ENCODE measurements at regions not wholly inside any gene's neighbourhood (a gene's known extent, or its start where the extent isn't known, plus 50 kb on each side); places are given as distances from the start of the nearest gene placed in this dataset.
A peak's percentile ranks its signal among the peaks of the same experiment; 100 is the strongest.

- no peak for DNase-seq (ENCODE audit: low read depth)
- no peak overlapping the region for H3K4me3 ChIP-seq (ENCODE audit: low read depth, low read length)
- TF ChIP-seq CTCF (conservative IDR thresholded peaks at IDR 0.05; ENCODE audit: low read depth, low read length), result no peak
Observed at GRCh38 chr4:132316738-132317137, 832.4 kb upstream of the PCDH10 start.

GRCh38 chr4:132317923-132318322 is 831.2 kb upstream of the PCDH10 start:
- no peak for TF ChIP-seq CTCF (conservative IDR thresholded peaks at IDR 0.05; ENCODE audit: low read depth, low read length)
- no peak for DNase-seq (ENCODE audit: low read depth)
- no peak overlapping the region for H3K4me3 ChIP-seq (ENCODE audit: low read depth, low read length)

DNA sequence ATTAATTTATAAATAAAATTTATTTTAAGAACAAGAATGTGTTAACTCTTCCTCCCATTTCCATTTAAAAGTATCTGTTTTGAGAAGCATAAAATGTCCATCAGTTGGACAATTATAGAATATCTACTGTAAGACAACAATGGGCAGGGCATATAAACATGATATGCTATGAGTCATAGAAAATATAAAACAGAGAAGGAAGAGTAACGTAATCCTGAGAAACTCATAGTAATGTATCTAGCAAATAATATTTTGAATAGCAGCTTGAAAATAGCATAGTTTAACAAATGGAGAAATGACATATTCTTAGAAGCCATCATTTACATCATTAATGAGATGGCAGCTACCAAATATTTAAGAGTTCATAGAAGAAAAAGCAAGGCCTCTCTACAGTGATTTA is 820.3 kb upstream of the PCDH10 start:
- DNase-seq (ENCODE audit: low read depth), result peak; percentile 9
- no peak for TF ChIP-seq CTCF (conservative IDR thresholded peaks at IDR 0.05; ENCODE audit: low read depth, low read length)
- no peak overlapping the region for H3K4me3 ChIP-seq (ENCODE audit: low read depth, low read length)

DNA sequence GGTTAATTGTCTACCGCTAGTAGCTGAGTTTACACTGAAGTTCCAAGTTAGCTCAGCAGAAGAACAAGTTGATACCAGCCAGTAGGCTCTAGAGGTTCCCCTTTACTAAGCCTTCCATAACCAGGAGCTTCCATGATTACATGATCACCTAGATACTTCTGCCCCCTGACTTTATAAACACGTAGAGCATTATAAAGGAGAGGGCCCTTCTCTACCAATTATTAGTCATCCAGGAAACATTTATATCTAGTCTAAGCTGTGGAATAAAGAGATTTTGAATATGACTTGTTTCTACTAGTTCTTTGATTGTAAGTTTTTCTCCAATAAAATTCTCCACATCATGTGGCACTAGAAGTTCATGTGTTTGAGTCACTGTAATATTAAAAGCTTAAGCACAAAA is 818.1 kb upstream of the PCDH10 start:
- no peak overlapping the region for H3K4me3 ChIP-seq (ENCODE audit: low read depth, low read length)
- peak; percentile 6 for DNase-seq (ENCODE audit: low read depth)
- no peak for TF ChIP-seq CTCF (conservative IDR thresholded peaks at IDR 0.05; ENCODE audit: low read depth, low read length)

- peak; percentile 53 for TF ChIP-seq CTCF (conservative IDR thresholded peaks at IDR 0.05; ENCODE audit: low read depth, low read length)
- DNase-seq (ENCODE audit: low read depth), result peak; percentile 63
- no peak overlapping the region for H3K4me3 ChIP-seq (ENCODE audit: low read depth, low read length)
Observed at GRCh38 chr4:132332932-132333723, 816.0 kb upstream of the PCDH10 start.

DNA sequence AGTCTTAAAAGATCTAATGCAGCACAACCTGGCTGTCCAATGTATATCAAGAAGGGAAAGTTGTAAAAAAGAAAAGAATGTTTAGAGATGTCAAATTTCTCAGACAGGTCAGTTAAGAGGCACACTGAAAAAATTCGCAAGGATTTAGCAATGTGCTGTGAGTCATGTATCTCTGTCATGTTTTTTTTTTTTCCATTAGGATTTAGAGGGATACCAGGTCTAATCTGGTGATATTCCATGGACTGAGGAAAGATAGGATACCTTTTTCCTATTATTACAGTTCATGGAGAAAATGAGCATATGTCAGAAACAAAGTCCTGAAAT is 815.4 kb upstream of the PCDH10 start:
- peak; percentile 86 for DNase-seq (ENCODE audit: low read depth)
- TF ChIP-seq CTCF (conservative IDR thresholded peaks at IDR 0.05; ENCODE audit: low read depth, low read length), result no peak

GRCh38 chr4:132334081-132334480 is 815.0 kb upstream of the PCDH10 start:
- DNase-seq (ENCODE audit: low read depth), result peak; percentile 62
- no peak for TF ChIP-seq CTCF (conservative IDR thresholded peaks at IDR 0.05; ENCODE audit: low read depth, low read length)
- H3K4me3 ChIP-seq (ENCODE audit: low read depth, low read length), result no peak overlapping the region

More for the DNA sequence above, 815.4 kb upstream of the PCDH10 start:
- no peak overlapping the region for H3K4me3 ChIP-seq (ENCODE audit: low read depth, low read length)

All from choroid plexus epithelial cell (primary cell).